GM23338 (cell line): ENCODE measurements at regions not wholly inside any gene's neighbourhood (a gene's known extent, or its start where the extent isn't known, plus 50 kb on each side); places are given as distances from the start of the nearest gene placed in this dataset.
A peak's percentile ranks its signal among the peaks of the same experiment; 100 is the strongest.

Experiments used
- ATAC-seq: fragments of 200-7000 bp; cut with Tn5 transposase; 3 replicates; pipeline ENCODE4 v1.9.1; 2020
- DNase-seq: peaks from one replicate; pipeline ENCODE4 v3.0.0-alpha.2; 2015; ENCODE audit warnings: low spot score
- H2AFZ ChIP-seq: fragments of 200-600 bp; sonication (generic); 2 replicates; pipeline ENCODE4 v1.8.0; 2016; ENCODE audit warnings: antibody characterized with exemption, mild to moderate bottlenecking, moderate library complexity
- H3F3A ChIP-seq: fragments of 200-600 bp; sonication (generic); replicated peaks from 2 replicates; pipeline ENCODE4 v1.8.0; 2017; ENCODE audit warnings: antibody characterized with exemption, mixed run types, low read depth
- H3K27ac ChIP-seq: fragments of 200-600 bp; sonication (generic); 2 replicates; pipeline ENCODE4 v1.6.1; 2016; ENCODE audit warnings: low read depth
- H3K27me3 ChIP-seq: fragments of 200-600 bp; sonication (generic); 2 replicates; pipeline ENCODE4 v1.8.0; 2016; ENCODE audit warnings: mild to moderate bottlenecking, mixed run types, moderate library complexity; ENCODE audit not compliant: insufficient read depth
- H3K36me3 ChIP-seq: fragments of 200-600 bp; sonication (generic); 2 replicates; pipeline ENCODE4 v1.8.0; 2016; ENCODE audit warnings: mild to moderate bottlenecking; ENCODE audit not compliant: insufficient read depth
- H3K4me1 ChIP-seq: fragments of 200-600 bp; sonication (generic); 2 replicates; pipeline ENCODE4 v1.8.0; 2016; ENCODE audit warnings: mild to moderate bottlenecking, moderate library complexity; ENCODE audit not compliant: insufficient read depth
- H3K4me2 ChIP-seq: fragments of 200-600 bp; sonication (generic); 2 replicates; pipeline ENCODE4 v1.7.1; 2017; ENCODE audit warnings: mixed run types
- H3K4me3 ChIP-seq: fragments of 200-600 bp; sonication (generic); 2 replicates; pipeline ENCODE4 v1.6.1; 2016; ENCODE audit warnings: mixed run types
- H3K79me2 ChIP-seq: fragments of 200-600 bp; sonication (generic); replicated peaks from 2 replicates; pipeline ENCODE4 v1.8.0; 2017; ENCODE audit warnings: mild to moderate bottlenecking; ENCODE audit not compliant: insufficient read depth
- H3K9me2 ChIP-seq: fragments of 200-600 bp; sonication (generic); 2 replicates; pipeline ENCODE4 v1.8.0; 2017; ENCODE audit not compliant: insufficient read depth
- H4K20me1 ChIP-seq: fragments of 200-600 bp; sonication (generic); replicated peaks from 2 replicates; pipeline ENCODE4 v1.8.0; 2017; ENCODE audit warnings: mild to moderate bottlenecking; ENCODE audit not compliant: insufficient read depth
- H3K27ac Mint-ChIP-seq: 2 replicates; pipeline ENCODE4 v1.8.0; 2020; ENCODE audit warnings: inconsistent platforms, mild to moderate bottlenecking, moderate library complexity, mixed read lengths
- H3K27me3 Mint-ChIP-seq: 3 replicates; pipeline ENCODE4 v1.8.0; 2022; ENCODE audit warnings: low read depth, mild to moderate bottlenecking, moderate library complexity, mixed read lengths, inconsistent platforms; ENCODE audit not compliant: insufficient read depth, poor library complexity
- H3K36me3 Mint-ChIP-seq: 3 replicates; pipeline ENCODE4 v1.8.0; 2021; ENCODE audit warnings: low read depth, mild to moderate bottlenecking, inconsistent platforms, moderate library complexity, mixed read lengths
- H3K4me1 Mint-ChIP-seq: 3 replicates; pipeline ENCODE4 v1.8.0; 2020; ENCODE audit warnings: mild to moderate bottlenecking, inconsistent platforms, mixed read lengths
- H3K4me3 Mint-ChIP-seq: 3 replicates; pipeline ENCODE4 v1.8.0; 2021; ENCODE audit warnings: moderate library complexity, mild to moderate bottlenecking, inconsistent platforms, mixed read lengths
- H3K9me3 Mint-ChIP-seq: 3 replicates; pipeline ENCODE4 v1.8.0; 2020; ENCODE audit warnings: moderate library complexity, mild to moderate bottlenecking, inconsistent platforms, mixed read lengths
- CREB1 ChIP-seq: fragments of 250-450 bp; sonication (Bioruptor Pico); IDR thresholded peaks from 2 replicates; pipeline ENCODE4 v1.5.0; 2020; ENCODE audit warnings: low read depth, mild to moderate bottlenecking, moderate library complexity
- EZH2 ChIP-seq: fragments of 200-600 bp; sonication (generic); IDR thresholded peaks from one replicate; pipeline ENCODE4 v1.8.0; 2017; ENCODE audit warnings: antibody characterized with exemption, mild to moderate bottlenecking, low read depth; ENCODE audit not compliant: unreplicated experiment
- JUNB ChIP-seq: IDR thresholded peaks from one replicate; pipeline ENCODE4 v1.6.1; 2016; ENCODE audit warnings: antibody characterized with exemption; ENCODE audit not compliant: unreplicated experiment
- NANOG ChIP-seq: IDR thresholded peaks from 2 replicates; pipeline ENCODE4 v1.6.1; 2016; ENCODE audit warnings: antibody characterized with exemption, borderline replicate concordance
- STAT1 ChIP-seq: IDR thresholded peaks from one replicate; pipeline ENCODE4 v1.6.1; 2016; ENCODE audit warnings: antibody characterized with exemption; ENCODE audit not compliant: unreplicated experiment
- TF ChIP-seq, protein P1 (sequence below): IDR thresholded peaks from 2 replicates; pipeline ENCODE4 v1.6.1; 2016; ENCODE audit warnings: antibody characterized with exemption
- TF ChIP-seq, protein P2 (sequence below): fragments of 250-450 bp; sonication (Bioruptor Pico); IDR thresholded peaks from 2 replicates; pipeline ENCODE4 v1.5.0; 2020; ENCODE audit warnings: mild to moderate bottlenecking, moderate library complexity

DNA sequence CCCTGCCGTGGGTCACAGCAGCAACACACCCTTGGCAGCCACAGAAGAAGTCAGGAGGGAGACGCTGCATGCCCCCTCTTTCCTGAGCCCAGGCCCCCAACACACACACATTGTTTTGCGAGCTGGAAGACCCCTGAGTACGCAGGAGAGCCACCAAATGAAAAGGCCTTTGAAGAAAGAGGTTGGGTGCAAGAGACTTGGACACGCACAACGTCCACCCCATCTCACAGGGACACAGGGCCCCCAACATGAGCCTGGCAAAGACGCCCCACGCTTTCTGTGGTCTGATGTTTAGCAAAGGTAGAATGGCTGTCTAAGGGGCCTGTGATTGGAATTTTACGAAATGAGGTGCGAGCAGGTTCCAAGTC, 185.0 kb downstream of the TTLL2 start:
- no peak for ATAC-seq
- Histone ChIP-seq H3K4me1 (no peaks in the 10 kb centered on the region), H3K27ac (no peak overlapping the region), H3K9me2 (no peaks in the 10 kb centered on the region), H3F3A (no peaks in the 10 kb centered on the region), H2AFZ (peak overlapping the region; percentile 72; the same call in 1 of the 2 replicates), H3K4me3 (no peak overlapping the region), H3K4me2 (no peak overlapping the region), H4K20me1 (no peaks in the 10 kb centered on the region), H3K27me3 (no peaks in the 10 kb centered on the region), H3K79me2 (no peaks in the 10 kb centered on the region), H3K36me3 (no peaks in the 10 kb centered on the region)
- H3K27me3 Mint-ChIP-seq: peaks cover 5% of the 10 kb centered on the region
- H3K4me3 Mint-ChIP-seq: no peak overlapping the region
- peaks cover 3% of the 10 kb centered on the region; the same call in 1 of the 3 replicates for H3K4me1 Mint-ChIP-seq
- no peaks in the 10 kb centered on the region for H3K36me3 Mint-ChIP-seq
- no peaks in the 10 kb centered on the region; the same call in 2 of the 3 replicates for H3K9me3 Mint-ChIP-seq
- H3K27ac Mint-ChIP-seq: no peak overlapping the region
- no peak for DNase-seq
- no peak for TF ChIP-seq NANOG

DNA sequence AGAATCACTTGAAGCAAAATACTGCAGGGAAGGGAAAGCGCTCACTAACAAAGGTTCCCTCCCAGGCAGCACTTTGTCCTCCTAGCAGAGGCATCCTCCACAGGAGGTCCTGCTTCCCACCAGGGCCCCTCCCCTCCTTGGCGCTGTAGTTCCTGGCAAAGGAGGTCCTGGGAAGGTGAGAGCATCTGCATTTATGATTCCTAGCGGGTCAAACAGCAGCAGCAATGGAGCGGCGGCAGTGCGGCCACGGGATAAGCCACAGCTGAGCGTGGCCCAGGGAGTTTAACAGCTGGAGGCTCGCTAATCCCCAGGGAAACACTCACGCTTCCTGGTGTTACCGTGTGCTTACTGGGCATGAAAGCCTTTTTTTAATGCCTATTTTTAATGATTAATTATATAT, 185.8 kb downstream of the TTLL2 start:
- no peaks in the 10 kb centered on the region for H3K27me3 ChIP-seq
- no peaks in the 10 kb centered on the region for H3K9me3 Mint-ChIP-seq
- no peaks in the 10 kb centered on the region for H3K36me3 Mint-ChIP-seq
- ATAC-seq: peak; percentile 77
- H3K4me3 ChIP-seq: no peak overlapping the region
- DNase-seq: no peak
- peaks cover 3% of the 10 kb centered on the region; the same call in 1 of the 3 replicates for H3K4me1 Mint-ChIP-seq
- peaks cover 5% of the 10 kb centered on the region for H3K27me3 Mint-ChIP-seq
- no peaks in the 10 kb centered on the region for H3K36me3 ChIP-seq
- H3K79me2 ChIP-seq: no peaks in the 10 kb centered on the region
- no peaks in the 10 kb centered on the region for H3K4me1 ChIP-seq
- no peak overlapping the region for H3K4me2 ChIP-seq
- no peak overlapping the region for H3K27ac ChIP-seq
- no peak overlapping the region for H3K27ac Mint-ChIP-seq
- TF ChIP-seq, protein P1, sequence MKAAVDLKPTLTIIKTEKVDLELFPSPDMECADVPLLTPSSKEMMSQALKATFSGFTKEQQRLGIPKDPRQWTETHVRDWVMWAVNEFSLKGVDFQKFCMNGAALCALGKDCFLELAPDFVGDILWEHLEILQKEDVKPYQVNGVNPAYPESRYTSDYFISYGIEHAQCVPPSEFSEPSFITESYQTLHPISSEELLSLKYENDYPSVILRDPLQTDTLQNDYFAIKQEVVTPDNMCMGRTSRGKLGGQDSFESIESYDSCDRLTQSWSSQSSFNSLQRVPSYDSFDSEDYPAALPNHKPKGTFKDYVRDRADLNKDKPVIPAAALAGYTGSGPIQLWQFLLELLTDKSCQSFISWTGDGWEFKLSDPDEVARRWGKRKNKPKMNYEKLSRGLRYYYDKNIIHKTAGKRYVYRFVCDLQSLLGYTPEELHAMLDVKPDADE: no peak
- TF ChIP-seq NANOG (no peak), CREB1 (CRISPR knock-in tag) (no peak)
- 0 out of 2 replicates have a peak overlapping the region, but pooled peaks have one; percentile 72 for H2AFZ ChIP-seq
- H3F3A ChIP-seq: no peaks in the 10 kb centered on the region
- H4K20me1 ChIP-seq: no peaks in the 10 kb centered on the region
- H3K4me3 Mint-ChIP-seq: no peak overlapping the region
- H3K9me2 ChIP-seq: no peaks in the 10 kb centered on the region

DNA sequence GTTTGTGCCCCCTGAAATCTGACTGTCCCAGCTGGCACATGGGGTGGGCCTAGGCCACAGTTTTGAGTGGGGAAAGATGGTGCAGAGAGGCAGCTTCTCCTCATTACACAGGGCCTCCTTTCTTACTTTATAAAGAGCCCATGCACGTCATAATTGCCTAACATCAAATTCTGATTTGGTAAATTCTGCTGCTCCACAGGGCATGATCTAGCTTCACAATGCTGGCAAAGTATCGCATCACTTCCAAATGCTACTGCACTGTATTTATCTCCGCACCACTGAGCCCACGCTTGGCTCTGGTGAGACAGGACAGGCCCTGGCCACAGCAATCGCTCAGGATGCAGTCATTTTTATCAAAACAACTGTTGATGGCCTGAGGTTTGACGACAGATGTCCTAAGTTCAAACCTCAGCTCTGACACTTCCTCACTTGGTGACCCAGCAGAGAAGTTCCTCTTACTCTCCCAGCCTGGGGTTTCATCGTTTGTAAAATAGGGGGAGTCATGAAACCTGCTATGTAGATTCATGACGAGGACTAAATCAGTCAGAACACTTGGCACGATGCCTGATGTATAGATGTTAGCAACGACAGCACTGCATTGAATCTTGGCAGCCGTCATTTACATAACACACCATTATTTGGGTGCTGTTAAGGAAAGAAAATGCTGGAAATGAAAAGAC, 187.9 kb downstream of the TTLL2 start:
- no peak overlapping the region for H3K4me2 ChIP-seq
- H3K27ac Mint-ChIP-seq: no peak overlapping the region
- no peaks in the 10 kb centered on the region for H3K27me3 ChIP-seq
- H3K9me2 ChIP-seq: 0 out of 2 replicates have a peak, but pooled peaks cover under 1% of the 10 kb centered on the region
- H2AFZ ChIP-seq: no peak overlapping the region
- H3K4me3 ChIP-seq: no peak overlapping the region
- ATAC-seq (no peak), DNase-seq (no peak)
- no peaks in the 10 kb centered on the region for H3F3A ChIP-seq
- no peaks in the 10 kb centered on the region for H3K36me3 ChIP-seq
- H3K27me3 Mint-ChIP-seq: peaks cover 2% of the 10 kb centered on the region
- no peaks in the 10 kb centered on the region for H3K4me1 ChIP-seq
- no peak overlapping the region for H3K27ac ChIP-seq
- H3K79me2 ChIP-seq: no peaks in the 10 kb centered on the region
- H4K20me1 ChIP-seq: no peaks in the 10 kb centered on the region
- H3K9me3 Mint-ChIP-seq: no peaks in the 10 kb centered on the region
- 0 out of 3 replicates have a peak, but pooled peaks cover 3% of the 10 kb centered on the region for H3K4me1 Mint-ChIP-seq
- H3K36me3 Mint-ChIP-seq: no peaks in the 10 kb centered on the region
- no peak overlapping the region for H3K4me3 Mint-ChIP-seq
- TF ChIP-seq STAT1: no peak
- no peak for TF ChIP-seq EZH2
- no peak for TF ChIP-seq JUNB
- no peak for TF ChIP-seq CREB1 (CRISPR knock-in tag)
- TF ChIP-seq, protein P2, sequence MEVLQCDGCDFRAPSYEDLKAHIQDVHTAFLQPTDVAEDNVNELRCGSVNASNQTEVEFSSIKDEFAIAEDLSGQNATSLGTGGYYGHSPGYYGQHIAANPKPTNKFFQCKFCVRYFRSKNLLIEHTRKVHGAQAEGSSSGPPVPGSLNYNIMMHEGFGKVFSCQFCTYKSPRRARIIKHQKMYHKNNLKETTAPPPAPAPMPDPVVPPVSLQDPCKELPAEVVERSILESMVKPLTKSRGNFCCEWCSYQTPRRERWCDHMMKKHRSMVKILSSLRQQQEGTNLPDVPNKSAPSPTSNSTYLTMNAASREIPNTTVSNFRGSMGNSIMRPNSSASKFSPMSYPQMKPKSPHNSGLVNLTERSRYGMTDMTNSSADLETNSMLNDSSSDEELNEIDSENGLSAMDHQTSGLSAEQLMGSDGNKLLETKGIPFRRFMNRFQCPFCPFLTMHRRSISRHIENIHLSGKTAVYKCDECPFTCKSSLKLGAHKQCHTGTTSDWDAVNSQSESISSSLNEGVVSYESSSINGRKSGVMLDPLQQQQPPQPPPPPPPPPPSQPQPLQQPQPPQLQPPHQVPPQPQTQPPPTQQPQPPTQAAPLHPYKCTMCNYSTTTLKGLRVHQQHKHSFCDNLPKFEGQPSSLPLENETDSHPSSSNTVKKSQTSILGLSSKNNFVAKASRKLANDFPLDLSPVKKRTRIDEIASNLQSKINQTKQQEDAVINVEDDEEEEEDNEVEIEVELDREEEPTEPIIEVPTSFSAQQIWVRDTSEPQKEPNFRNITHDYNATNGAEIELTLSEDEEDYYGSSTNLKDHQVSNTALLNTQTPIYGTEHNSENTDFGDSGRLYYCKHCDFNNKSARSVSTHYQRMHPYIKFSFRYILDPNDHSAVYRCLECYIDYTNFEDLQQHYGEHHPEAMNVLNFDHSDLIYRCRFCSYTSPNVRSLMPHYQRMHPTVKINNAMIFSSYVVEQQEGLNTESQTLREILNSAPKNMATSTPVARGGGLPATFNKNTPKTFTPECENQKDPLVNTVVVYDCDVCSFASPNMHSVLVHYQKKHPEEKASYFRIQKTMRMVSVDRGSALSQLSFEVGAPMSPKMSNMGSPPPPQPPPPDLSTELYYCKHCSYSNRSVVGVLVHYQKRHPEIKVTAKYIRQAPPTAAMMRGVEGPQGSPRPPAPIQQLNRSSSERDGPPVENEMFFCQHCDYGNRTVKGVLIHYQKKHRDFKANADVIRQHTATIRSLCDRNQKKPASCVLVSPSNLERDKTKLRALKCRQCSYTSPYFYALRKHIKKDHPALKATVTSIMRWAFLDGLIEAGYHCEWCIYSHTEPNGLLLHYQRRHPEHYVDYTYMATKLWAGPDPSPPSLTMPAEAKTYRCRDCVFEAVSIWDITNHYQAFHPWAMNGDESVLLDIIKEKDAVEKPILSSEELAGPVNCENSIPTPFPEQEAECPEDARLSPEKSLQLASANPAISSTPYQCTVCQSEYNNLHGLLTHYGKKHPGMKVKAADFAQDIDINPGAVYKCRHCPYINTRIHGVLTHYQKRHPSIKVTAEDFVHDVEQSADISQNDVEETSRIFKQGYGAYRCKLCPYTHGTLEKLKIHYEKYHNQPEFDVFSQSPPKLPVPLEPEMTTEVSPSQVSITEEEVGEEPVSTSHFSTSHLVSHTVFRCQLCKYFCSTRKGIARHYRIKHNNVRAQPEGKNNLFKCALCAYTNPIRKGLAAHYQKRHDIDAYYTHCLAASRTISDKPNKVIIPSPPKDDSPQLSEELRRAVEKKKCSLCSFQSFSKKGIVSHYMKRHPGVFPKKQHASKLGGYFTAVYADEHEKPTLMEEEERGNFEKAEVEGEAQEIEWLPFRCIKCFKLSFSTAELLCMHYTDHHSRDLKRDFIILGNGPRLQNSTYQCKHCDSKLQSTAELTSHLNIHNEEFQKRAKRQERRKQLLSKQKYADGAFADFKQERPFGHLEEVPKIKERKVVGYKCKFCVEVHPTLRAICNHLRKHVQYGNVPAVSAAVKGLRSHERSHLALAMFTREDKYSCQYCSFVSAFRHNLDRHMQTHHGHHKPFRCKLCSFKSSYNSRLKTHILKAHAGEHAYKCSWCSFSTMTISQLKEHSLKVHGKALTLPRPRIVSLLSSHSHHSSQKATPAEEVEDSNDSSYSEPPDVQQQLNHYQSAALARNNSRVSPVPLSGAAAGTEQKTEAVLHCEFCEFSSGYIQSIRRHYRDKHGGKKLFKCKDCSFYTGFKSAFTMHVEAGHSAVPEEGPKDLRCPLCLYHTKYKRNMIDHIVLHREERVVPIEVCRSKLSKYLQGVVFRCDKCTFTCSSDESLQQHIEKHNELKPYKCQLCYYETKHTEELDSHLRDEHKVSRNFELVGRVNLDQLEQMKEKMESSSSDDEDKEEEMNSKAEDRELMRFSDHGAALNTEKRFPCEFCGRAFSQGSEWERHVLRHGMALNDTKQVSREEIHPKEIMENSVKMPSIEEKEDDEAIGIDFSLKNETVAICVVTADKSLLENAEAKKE (CRISPR knock-in tag): no peak
